ENCODE measurements at regions not wholly inside any gene's neighbourhood (a gene's known extent, or its start where the extent isn't known, plus 50 kb on each side); places are given as distances from the start of the nearest gene placed in this dataset.
"Not testable (repeated sequence)": the region's sequence is repeated elsewhere in the genome, so short reads cannot be mapped to it uniquely, and the experiment has no call there.

DNA sequence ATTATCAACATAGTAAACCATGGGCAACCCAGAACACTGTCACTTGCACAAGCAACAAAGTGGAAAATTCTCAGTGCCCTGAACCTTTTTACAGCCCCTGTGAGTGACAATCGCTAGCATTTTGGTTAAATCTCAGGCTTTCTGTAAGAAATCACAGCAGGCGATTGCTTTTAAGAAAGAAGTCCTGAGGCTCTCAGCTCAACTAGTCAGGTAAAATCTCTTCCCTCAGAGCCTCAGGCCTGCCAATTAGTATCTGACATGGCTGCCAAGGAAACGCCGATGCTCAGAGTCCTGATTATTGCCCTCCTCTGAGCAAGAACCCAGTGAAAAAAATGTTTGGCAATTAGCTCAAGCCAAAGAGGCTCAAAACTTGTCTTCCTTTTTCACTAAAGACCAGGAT is 530.8 kb downstream of the DIPK2A start:
- Histone ChIP-seq H3K4me3 (ENCODE audit: low read length) (no peak overlapping the region), H3K9me3 (ENCODE audit: control insufficient read depth in 1 of 2, insufficient read depth in 1 of 2, low read length in 2 of 2) (peaks cover 0 to 6% of the 10 kb centered on the region in 2 experiments), H3K27me3 (ENCODE audit: control insufficient read depth in 1 of 2, insufficient read depth in 2 of 2, low read length in 2 of 2) (no peaks in the 10 kb centered on the region), H3K4me1 (ENCODE audit: insufficient read depth, low read length) (no peaks in the 10 kb centered on the region), H3K36me3 (ENCODE audit: insufficient read depth, low read length) (no peaks in the 10 kb centered on the region), H3K27ac (ENCODE audit: low read depth in 1 of 2, low read length in 2 of 2) (no peak overlapping the region)
- intact Hi-C loops (cut with DNase I, micrococcal nuclease) = no loop called here
- ATAC-seq (ENCODE audit: poor library complexity) = no peak
- Mint-ChIP-seq H3K4me3 (no peak overlapping the region), H3K27me3 (no peaks in the 10 kb centered on the region), H3K27ac (no peak overlapping the region), H3K36me3 (ENCODE audit: low read depth) (no peaks in the 10 kb centered on the region), H3K9me3 (no peaks in the 10 kb centered on the region), H3K4me1 (ENCODE audit: low read depth) (no peaks in the 10 kb centered on the region)
- POLR2A ChIA-PET = no interaction called here
- TF ChIP-seq, protein P1, sequence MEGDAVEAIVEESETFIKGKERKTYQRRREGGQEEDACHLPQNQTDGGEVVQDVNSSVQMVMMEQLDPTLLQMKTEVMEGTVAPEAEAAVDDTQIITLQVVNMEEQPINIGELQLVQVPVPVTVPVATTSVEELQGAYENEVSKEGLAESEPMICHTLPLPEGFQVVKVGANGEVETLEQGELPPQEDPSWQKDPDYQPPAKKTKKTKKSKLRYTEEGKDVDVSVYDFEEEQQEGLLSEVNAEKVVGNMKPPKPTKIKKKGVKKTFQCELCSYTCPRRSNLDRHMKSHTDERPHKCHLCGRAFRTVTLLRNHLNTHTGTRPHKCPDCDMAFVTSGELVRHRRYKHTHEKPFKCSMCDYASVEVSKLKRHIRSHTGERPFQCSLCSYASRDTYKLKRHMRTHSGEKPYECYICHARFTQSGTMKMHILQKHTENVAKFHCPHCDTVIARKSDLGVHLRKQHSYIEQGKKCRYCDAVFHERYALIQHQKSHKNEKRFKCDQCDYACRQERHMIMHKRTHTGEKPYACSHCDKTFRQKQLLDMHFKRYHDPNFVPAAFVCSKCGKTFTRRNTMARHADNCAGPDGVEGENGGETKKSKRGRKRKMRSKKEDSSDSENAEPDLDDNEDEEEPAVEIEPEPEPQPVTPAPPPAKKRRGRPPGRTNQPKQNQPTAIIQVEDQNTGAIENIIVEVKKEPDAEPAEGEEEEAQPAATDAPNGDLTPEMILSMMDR (IDR thresholded peaks at IDR 0.05) = no peak
- DNase-seq = no peak
- CTCF ChIA-PET = no interaction called here

DNA sequence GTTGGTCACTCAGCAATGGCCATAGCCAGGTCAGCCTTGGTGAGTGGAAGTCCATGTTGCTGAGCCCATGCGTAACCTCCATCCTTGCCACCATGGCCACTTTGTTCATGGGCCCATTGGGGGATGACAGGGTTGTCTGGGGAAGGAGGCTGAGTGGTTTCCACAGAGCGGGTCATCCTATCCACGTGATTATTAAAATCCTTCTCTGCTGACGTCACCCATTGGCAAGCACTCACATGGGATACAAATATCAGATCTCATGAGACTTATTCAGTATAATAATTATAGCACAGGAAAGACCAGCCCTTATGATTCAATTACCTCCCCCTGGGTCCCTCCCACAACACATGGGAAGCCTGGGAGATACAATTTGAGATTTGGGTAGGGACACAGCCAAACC is 534.8 kb downstream of the DIPK2A start:
- H3K27ac Mint-ChIP-seq; H3K36me3 Mint-ChIP-seq (ENCODE audit: low read depth); H3K27me3 ChIP-seq (ENCODE audit: control insufficient read depth in 1 of 2, insufficient read depth in 2 of 2, low read length in 2 of 2); H3K36me3 ChIP-seq (ENCODE audit: insufficient read depth, low read length); H3K4me1 ChIP-seq (ENCODE audit: insufficient read depth, low read length); H3K9me3 Mint-ChIP-seq; H3K4me1 Mint-ChIP-seq (ENCODE audit: low read depth); H3K4me3 ChIP-seq (ENCODE audit: low read length); DNase-seq; intact Hi-C loops (cut with DNase I, micrococcal nuclease); H3K27ac ChIP-seq (ENCODE audit: low read depth in 1 of 2, low read length in 2 of 2); H3K9me3 ChIP-seq (ENCODE audit: control insufficient read depth in 1 of 2, insufficient read depth in 1 of 2, low read length in 2 of 2); H3K4me3 Mint-ChIP-seq; CTCF ChIA-PET; H3K27me3 Mint-ChIP-seq; ATAC-seq (ENCODE audit: poor library complexity); POLR2A ChIA-PET: not testable (repeated sequence)

DNA sequence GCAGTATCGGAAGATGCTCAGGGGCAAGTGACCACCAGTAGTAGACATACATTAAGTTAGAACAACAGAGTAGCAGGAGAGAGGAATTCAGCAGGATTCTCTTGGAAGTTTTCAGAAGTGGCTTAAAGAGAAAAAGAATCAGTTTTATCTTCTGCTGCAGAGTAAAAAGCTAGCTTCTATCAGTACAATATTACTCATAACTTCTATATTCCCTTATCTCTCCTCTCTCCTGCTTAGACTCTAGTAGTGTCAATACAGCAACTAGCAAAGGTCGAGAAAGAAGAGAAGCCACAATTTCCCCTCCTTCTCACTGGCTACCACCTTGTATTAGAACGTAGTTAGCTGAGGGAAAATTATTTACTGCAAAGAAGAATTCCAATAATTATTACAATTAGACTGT is 539.7 kb downstream of the DIPK2A start:
- Histone ChIP-seq H3K4me3 (ENCODE audit: low read length) (no peak overlapping the region), H3K27ac (ENCODE audit: low read depth in 1 of 2, low read length in 2 of 2) (no peak overlapping the region), H3K9me3 (ENCODE audit: control insufficient read depth in 1 of 2, insufficient read depth in 1 of 2, low read length in 2 of 2) (no peaks in the 10 kb centered on the region), H3K27me3 (ENCODE audit: control insufficient read depth in 1 of 2, insufficient read depth in 2 of 2, low read length in 2 of 2) (no peaks in the 10 kb centered on the region), H3K36me3 (ENCODE audit: insufficient read depth, low read length) (no peaks in the 10 kb centered on the region), H3K4me1 (ENCODE audit: insufficient read depth, low read length) (no peaks in the 10 kb centered on the region)
- Mint-ChIP-seq H3K9me3 (no peaks in the 10 kb centered on the region), H3K4me1 (ENCODE audit: low read depth) (no peaks in the 10 kb centered on the region), H3K36me3 (ENCODE audit: low read depth) (no peaks in the 10 kb centered on the region), H3K4me3 (no peak overlapping the region), H3K27me3 (no peaks in the 10 kb centered on the region), H3K27ac (no peak overlapping the region)
- ChIA-PET CTCF (no interaction called here), POLR2A (no interaction called here)
- ATAC-seq (ENCODE audit: poor library complexity) = no peak
- TF ChIP-seq, protein P1 (IDR thresholded peaks at IDR 0.05) = no peak
- DNase-seq = no peak
- intact Hi-C loops (cut with DNase I, micrococcal nuclease) = no loop called here

DNA sequence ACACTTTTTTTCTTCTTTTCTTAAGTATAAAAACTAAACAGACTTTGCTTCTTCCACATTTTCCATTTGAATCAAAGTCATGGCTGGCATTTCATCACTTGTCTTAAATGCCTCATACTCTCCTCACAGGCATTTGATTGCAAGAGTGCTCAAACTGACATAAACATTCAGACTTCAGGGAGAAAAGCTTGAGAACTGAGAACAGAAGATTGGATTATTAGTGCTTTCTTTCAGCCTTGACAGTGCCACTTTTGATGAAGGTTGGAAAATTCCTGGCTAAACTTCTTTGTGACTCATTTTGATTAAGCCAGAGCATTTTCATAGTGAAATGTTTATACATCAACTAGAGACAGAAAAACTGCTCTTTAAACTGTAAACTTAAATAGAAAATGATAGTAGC is 544.4 kb downstream of the DIPK2A start:
- POLR2A ChIA-PET = no interaction called here
- no peak overlapping the region for H3K4me3 Mint-ChIP-seq
- no peaks in the 10 kb centered on the region for H3K4me1 Mint-ChIP-seq (ENCODE audit: low read depth)
- intact Hi-C loops (cut with DNase I, micrococcal nuclease) = no loop called here
- H3K27me3 ChIP-seq (ENCODE audit: control insufficient read depth in 1 of 2, insufficient read depth in 2 of 2, low read length in 2 of 2) = no peaks in the 10 kb centered on the region
- H3K36me3 ChIP-seq (ENCODE audit: insufficient read depth, low read length) = no peaks in the 10 kb centered on the region
- H3K27ac Mint-ChIP-seq = no peak overlapping the region
- H3K4me3 ChIP-seq (ENCODE audit: low read length) = no peak overlapping the region
- TF ChIP-seq, protein P1 (IDR thresholded peaks at IDR 0.05) = no peak
- ATAC-seq (ENCODE audit: poor library complexity) = no peak
- no peaks in the 10 kb centered on the region for H3K36me3 Mint-ChIP-seq (ENCODE audit: low read depth)
- CTCF ChIA-PET = no interaction called here
- no peaks in the 10 kb centered on the region for H3K9me3 ChIP-seq (ENCODE audit: control insufficient read depth in 1 of 2, insufficient read depth in 1 of 2, low read length in 2 of 2)
- H3K27me3 Mint-ChIP-seq = peaks cover 5% of the 10 kb centered on the region
- H3K9me3 Mint-ChIP-seq = no peaks in the 10 kb centered on the region
- H3K27ac ChIP-seq (ENCODE audit: low read depth in 1 of 2, low read length in 2 of 2) = no peak overlapping the region
- no peaks in the 10 kb centered on the region for H3K4me1 ChIP-seq (ENCODE audit: insufficient read depth, low read length)
- no peak for DNase-seq
